Stimulated activated CD4-positive, alpha-beta T cell treated with anti-CD3 and anti-CD28 coated beads, TNF-alpha, amount 100 ng/mL, for 48 hours (primary cell): ENCODE measurements at regions not wholly inside any gene's neighbourhood (a gene's known extent, or its start where the extent isn't known, plus 50 kb on each side); places are given as distances from the start of the nearest gene placed in this dataset.

ENCODE experiments used
- DNase-seq, 3 donors: peaks; one replicate each; pipeline ENCODE4 v3.0.0-alpha.2; 2020; ENCODE audit warnings: low read depth in 3 of 3

DNA sequence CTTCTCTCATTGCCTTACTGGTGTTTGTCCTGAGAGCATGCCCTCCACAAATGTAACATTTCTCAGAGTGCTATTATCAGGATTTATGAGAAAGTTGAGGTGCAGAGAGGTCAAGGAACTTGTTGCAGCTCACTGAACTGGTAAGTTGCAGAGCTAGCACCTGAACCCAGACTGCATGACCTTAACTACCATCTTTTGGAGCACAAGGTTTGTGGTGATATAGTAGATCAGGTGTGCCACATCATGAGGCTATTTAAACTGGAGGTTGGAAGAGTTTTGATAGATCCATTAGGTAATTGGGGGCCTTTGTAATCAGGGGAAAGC lies 112.0 kb upstream of the CITED2 start:
- no peak for DNase-seq

GRCh38 chr6:139485742-139486475 lies 111.5 kb upstream of the CITED2 start:
- no peak for DNase-seq

DNA sequence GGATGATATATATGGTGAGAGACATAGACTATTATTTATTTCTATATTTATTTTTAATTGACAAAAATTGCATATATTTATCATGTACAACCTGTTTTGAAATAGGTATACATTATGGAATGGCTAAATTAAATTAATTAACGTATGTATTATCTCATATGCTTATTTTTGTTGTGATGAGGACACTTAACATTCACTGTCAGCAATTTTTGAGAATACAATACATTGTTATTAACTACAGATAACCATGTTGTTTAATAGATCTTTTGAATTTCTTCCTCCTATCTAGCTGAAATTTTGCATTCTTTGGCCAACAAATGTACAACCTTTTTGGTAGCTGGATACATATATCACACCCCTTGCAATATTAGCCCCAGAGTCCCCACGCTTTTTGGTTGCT lies 110.7 kb upstream of the CITED2 start:
- DNase-seq = no peak

DNA sequence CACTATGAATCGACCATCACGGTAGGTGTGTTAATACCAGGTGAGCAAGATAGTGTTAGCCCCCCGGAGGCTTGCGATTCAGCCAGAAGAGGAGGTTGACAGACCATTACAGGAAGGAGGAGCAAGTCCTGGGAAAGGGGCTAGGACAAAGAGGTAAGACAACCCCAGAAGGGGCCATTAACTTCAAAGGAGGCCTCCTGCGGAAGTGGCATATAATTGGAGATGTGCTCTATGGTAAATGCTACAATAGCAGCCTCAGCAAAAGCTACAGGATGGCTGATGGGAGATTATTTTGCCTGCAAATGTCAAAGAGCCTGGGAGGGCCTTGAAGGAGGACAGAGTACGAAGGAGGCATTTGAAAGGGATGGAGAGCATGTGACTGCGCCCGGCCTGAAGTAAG lies 108.6 kb upstream of the CITED2 start:
- DNase-seq = no peak

DNA sequence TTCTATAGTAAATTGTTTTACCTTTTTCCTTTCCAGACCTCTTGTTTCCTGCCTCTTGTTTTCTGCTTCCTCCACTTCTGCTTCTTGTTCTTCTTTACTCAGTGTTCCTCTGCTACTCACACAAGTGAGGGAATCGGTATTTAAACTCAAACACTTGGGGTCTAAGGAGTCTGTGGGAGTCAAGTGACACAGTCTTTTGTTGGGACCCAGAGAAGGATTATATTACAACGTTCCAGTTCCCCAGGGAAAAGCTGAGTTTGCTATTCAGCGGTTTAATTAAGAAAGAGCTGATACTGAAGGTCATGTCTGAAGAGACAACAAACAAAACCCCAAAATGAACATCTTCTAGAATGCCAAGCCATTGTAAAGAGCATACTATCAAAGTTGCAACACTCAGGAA lies 107.8 kb upstream of the CITED2 start:
- no peak for DNase-seq

- no peak for DNase-seq
These were observed 106.1 kb upstream of the CITED2 start for GRCh38 chr6:139480356-139481165.

GRCh38 chr6:139479433-139480222 lies 105.2 kb upstream of the CITED2 start:
- DNase-seq = no peak

- DNase-seq = no peak
These were observed 101.2 kb upstream of the CITED2 start for GRCh38 chr6:139475646-139476045.

DNA sequence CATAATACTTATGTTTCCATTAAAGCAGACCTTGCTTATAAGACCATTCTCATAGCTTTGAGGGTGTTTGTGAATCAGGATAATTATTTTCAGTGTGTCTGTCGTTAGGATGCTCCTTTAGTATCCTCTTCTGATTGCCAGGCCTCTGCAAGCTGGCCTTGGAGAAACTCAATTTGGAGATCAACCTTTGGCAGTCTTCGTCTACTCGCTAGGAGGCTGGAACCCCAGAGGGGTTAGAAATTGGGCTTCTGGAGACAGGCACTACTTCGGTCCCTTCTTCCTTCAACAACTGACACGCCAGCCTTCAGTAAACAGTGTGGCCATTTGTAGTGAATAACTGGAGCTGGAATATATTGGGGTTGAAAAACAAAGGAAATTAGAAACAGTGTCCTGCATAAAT lies 100.8 kb upstream of the CITED2 start:
- no peak for DNase-seq

GRCh38 chr6:139474145-139475108 lies 100.0 kb upstream of the CITED2 start:
- DNase-seq = no peak

DNA sequence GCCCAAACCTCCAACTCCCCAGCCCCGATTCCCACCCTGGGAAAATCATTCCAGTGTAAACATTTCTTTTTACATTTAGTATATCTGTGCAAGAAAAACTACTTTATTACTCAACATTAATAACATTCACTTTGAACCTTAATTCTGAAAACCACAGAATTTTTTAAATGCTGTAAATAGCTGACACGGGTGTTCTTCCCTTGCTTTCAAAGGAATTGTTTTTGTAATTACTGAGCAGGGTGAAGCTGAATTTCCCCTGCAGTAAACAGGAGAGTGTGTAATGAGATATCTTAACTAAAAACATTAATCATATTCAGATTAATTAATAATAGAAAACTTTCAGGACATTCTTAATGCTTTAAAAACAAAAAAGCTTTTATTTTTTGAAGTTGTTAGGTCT lies 99.3 kb upstream of the CITED2 start:
- no peak for DNase-seq

- DNase-seq = no peak
These were observed 98.8 kb upstream of the CITED2 start for GRCh38 chr6:139473231-139473701.

GRCh38 chr6:139472351-139473015 lies 98.0 kb upstream of the CITED2 start:
- DNase-seq = no peak

DNA sequence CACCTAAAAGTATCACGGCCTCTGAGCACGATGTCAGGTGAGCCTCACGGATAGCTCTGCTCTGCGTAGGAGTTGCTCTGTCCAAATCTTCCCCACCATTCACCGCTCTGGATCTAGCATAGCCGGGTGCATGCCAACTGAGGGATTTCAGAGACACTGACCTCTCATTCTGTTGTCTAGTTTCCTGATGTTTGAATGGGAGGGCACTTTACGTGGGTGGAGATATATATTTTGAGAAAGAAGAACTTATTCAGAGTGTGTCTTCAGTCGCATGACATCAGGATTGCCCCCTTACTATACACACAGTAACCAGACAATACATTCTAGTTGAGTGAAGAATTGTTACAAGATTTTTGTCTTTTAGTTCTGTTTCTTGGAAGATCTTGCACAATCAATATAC lies 96.5 kb upstream of the CITED2 start:
- DNase-seq = no peak

DNA sequence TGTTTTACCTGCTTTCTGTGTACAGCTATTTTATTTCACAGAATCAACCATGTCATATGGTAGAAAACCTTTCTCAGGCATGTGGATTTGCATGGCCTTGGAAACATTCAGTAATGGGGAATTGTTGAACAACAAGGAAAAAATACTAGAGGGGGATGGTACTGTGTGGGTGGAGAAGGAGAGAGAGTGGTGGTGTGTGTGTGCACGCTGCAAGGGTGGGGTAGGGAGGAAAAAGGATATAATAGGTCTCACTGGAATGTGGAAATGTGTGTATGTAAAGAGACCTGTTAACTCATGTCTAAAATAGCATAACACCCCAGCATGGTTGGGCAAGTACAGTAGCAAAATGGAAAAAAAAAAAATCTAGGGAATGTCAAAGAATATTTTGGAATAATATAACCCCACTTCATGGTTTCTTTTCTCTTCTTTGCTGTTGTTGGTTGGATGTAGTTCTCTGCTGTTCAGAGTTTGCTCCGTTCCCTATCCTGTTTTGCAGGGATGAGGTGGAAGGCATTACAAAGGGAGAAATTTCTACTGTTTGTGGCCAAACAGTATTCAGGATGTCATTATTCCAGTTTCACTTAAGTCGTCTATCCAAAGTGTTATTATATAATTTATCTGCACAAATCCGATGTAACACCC lies 93.9 kb upstream of the CITED2 start:
- no peak for DNase-seq

DNA sequence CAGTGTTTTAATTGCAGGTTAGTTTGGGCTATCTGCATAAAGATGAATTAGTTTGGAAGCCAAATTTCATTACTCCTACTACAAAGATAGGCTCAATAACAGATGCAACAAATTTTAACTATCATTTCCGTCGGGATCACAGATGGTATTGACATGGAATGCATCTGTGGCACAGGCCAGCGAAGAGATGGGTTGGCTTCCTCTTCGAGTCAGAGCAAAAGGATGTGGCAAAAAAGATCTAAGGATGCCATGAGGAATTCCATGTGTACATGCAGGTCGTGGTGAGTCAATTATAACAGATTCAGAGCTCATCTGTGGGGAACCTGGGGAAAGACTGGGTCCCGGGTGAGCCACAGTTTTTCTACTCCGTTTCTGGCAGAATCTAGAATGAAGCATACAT lies 83.0 kb upstream of the CITED2 start:
- no peak for DNase-seq

- no peak for DNase-seq
These were observed 77.9 kb upstream of the CITED2 start for GRCh38 chr6:139452148-139452876.

DNA sequence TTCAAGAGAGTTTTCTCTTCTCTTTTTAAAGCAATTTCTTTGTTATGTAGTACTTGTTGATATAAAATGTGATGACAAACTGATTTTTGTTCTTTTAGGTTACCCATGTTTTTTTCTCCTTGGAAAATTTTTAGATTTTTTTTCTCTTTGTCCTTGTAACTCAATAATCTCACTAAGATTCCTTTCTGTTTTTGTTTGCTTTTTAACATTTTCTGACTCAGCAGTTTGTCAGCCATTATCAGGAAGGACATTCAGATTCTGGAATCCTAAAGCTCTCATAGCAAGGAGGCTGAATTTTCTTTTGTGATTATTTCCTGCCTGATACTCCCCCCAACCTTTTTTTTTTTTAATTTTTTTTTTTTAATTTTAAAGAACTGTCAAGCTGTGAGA lies 75.2 kb upstream of the CITED2 start:
- DNase-seq = no peak

GRCh38 chr6:139448998-139449610 lies 74.7 kb upstream of the CITED2 start:
- DNase-seq = no peak
